NCI-H460 (cell line): ENCODE measurements at regions not wholly inside any gene's neighbourhood (a gene's known extent, or its start where the extent isn't known, plus 50 kb on each side); places are given as distances from the start of the nearest gene placed in this dataset.
"Not testable (repeated sequence)": the region's sequence is repeated elsewhere in the genome, so short reads cannot be mapped to it uniquely, and the experiment has no call there.

ENCODE experiments used
- DNase-seq: peaks from one replicate; pipeline ENCODE4 v3.0.0-alpha.2; 2016; ENCODE audit warnings: low read depth; ENCODE audit errors: extremely low read depth

- DNase-seq, result not testable (repeated sequence)
Observed at GRCh38 chr6:164602415-164602814, 707.0 kb downstream of the C6orf118 start.

DNA sequence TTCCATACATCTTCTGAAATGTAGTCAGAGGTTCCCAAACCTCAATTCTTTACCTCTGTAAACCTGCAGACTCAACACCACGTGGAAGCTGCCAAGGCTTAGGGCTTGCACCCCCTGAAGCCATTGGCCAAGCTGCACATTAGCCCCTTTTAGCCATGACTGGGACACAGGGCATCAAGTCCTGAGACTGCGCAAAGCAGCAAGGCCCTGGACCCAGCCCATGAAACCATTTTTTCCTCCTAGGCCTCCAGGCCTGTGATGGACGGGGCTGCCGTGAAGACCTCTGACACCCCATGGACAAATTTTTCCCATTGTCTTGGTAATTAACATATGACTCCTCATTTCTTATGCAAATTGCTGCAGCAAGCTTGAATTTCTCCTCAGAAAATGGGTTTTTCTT, 727.8 kb downstream of the C6orf118 start:
- no peak for DNase-seq

GRCh38 chr6:164579035-164579434, 730.4 kb downstream of the C6orf118 start:
- DNase-seq, result no peak

- DNase-seq, result no peak
Observed at GRCh38 chr6:164578616-164579015, 730.8 kb downstream of the C6orf118 start.

DNA sequence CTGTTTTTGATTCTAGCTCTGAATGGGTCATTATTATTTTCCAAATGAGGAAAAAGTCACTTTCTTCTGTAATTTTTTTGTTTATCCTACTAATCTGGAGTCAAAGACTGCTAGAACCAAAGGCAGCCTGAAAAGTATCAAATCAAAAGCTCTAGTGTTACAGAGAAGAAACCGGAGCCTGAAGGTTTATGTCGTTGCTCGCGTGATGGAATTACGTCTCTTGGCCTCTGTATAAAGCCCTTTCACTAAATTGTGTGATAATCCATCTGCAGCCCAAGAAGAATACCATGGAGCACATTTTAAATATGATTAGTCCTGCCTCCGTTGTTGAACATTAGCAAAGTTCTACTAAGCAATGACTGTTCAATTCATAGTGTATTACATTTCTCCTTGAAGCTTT, 738.6 kb downstream of the C6orf118 start:
- DNase-seq, result no peak

GRCh38 chr6:164569509-164569908, 739.9 kb downstream of the C6orf118 start:
- DNase-seq, result no peak

DNA sequence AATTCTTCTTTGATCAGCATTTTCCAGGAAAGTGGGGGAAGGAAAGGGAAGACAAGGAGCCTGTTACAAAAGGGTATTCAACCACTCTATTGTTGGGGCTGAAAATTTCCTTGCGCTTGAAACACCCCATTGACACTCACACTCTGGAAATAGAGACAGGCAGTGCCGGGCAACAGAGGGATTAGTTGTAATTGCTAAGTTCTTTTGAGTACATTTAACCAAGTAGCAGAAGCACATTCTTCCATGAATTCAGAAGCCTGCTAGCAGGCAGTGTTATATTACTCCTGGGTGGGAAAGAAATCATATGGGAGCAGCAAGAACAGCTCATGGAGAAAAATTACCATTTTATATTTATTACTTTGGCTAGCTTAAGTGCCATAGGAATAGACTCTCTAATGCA, 745.5 kb downstream of the C6orf118 start:
- no peak for DNase-seq

DNA sequence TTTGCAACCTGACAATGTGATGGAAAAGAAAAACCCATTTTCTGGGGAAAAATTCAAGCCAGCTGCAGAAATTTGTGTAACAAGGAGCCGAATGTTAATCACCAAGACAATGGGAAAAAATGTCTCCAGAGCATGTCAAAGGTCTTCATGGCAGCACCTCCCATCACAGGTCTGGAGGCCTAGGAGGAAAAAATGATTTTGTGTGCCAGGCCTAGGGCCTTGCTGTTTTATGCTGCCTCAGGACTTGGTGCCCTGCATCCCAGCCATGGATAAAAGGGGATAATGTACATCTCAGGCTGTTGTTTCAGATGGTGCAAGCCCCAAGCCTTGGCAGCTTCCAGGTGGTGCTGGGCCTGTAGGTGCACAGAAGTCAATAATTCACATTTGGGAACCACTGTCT, 747.7 kb downstream of the C6orf118 start:
- DNase-seq, result no peak

DNA sequence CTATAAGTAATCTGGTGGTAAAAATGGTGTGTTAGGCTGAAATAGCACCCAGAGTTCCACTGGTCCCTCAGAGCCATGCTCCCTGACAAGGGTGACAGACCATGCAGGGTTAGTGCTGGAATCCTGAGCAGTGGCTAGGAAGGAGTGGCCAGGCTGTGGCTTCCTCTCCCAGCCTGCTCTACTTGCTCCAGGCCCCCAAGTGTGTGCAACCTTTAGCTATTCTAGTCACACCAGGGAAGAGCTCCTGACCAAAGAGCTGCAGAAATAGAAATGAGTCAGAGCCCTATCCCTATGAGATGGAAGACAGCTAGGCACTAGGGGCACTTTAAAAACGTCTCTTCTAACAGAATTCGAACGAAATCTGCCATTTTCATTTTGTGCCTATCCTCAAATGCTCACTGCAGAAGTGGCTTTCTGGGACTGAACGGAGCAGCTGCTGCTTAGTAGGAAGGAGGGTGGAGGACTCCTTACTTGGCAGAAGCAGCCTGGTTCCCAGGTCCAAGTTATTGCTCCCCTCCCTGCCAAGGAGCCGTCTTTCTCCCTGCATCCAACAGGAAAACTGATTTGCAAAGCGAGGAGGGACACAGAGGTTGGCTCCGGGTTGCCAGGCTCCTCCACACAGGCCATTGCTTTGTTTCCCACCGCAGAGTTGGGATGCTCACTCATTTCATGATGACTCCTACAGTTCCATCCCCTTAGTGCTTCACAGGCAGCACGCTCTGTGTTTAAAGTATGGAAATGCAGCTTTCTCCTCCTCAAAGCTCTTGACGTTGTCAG, 754.5 kb downstream of the C6orf118 start:
- DNase-seq, result no peak

- DNase-seq, result no peak
Observed at GRCh38 chr6:164554226-164554625, 755.2 kb downstream of the C6orf118 start.

- no peak for DNase-seq
Observed at GRCh38 chr6:164551706-164552105, 757.7 kb downstream of the C6orf118 start.

DNA sequence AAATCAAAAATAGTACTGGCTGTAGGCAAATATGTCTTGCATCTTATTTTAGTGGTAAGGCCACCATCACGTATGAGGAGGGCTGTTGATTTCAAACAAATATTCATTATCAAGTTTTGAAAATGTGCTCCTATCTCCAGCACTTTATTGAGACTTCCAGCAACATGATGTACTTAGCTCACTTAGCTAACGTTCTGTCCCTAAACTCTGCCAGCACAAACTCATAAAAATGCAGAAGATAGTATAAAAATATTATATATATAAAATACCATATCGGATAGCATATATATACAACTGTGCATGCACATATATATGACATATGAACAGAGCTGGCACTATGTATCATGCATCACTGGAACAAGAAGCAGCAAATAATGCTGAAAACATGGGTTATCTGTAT, 762.3 kb downstream of the C6orf118 start:
- DNase-seq, result no peak

- DNase-seq, result no peak
Observed at GRCh38 chr6:164546263-164546662, 763.1 kb downstream of the C6orf118 start.

GRCh38 chr6:164534070-164534766, 775.2 kb downstream of the C6orf118 start:
- no peak for DNase-seq

DNA sequence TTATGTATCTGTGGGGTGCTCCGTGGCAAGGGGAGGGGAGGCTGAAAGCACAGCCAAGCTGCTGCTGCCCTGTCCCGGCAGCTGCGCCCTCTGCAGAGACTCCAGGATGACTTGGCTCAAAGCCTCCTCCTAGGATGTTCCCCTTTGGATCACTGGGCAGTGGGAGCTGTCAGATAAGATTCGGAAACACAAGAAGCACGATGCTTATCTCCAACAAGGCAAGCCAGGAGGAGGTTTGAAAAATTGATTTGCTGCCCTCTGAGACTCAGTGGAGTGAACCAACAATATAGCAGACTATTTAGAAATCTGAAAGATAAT, 776.4 kb downstream of the C6orf118 start:
- no peak for DNase-seq

DNA sequence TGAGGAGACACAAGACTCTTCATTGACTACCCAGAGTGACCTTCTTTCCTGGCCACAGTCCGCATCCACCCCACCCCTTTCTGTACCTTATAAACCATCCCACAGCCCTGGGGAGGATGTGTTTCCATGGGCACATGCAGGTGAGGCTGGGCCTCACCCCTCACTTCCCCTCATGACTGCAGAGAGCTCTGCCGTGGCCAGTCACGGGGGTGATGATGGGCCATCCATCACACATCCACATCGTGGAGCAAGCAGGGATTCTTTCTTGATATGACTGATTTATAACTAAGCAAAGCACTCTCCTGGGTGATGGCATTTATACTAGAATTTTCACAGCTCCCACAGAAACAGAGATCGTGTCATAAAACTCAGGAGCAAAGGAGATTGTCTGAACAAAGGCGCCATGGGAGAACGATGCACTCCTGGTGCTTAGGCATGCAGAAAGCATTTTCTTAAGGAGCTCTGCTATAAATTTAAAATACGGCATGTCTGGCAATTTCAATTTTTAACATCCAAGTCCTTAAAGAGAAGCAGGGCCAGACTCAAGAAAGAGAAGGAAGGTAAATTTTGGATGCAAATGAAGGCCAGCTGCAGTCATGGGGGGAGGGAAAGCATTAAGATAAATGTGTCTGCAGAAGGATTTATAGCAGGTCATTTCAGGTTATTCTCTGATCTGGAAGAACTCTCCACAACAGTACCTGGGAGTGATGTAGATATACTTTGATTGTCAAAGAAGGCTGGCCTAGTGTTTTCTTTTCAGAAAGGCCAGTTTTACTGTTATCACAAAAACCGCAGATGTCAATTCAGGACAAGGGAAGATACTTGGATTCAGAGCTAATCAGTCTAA, 777.0 kb downstream of the C6orf118 start:
- no peak for DNase-seq

- DNase-seq, result no peak
Observed at GRCh38 chr6:164531736-164532135, 777.7 kb downstream of the C6orf118 start.

GRCh38 chr6:164528539-164528938, 780.9 kb downstream of the C6orf118 start:
- no peak for DNase-seq

- DNase-seq, result no peak
Observed at GRCh38 chr6:164523087-164523654, 786.2 kb downstream of the C6orf118 start.

GRCh38 chr6:164520916-164521315, 788.5 kb downstream of the C6orf118 start:
- DNase-seq, result no peak
